ENCODE measurements at regions not wholly inside any gene's neighbourhood (a gene's known extent, or its start where the extent isn't known, plus 50 kb on each side); places are given as distances from the start of the nearest gene placed in this dataset.

GRCh38 chr7:116447436-116447835, 52.1 kb upstream of the CAV2 start:
- no peak for DNase-seq (ENCODE audit: low spot score)

GRCh38 chr7:116447966-116448839, 51.3 kb upstream of the CAV2 start:
- DNase-seq (ENCODE audit: low spot score), result no peak

- no peak for DNase-seq (ENCODE audit: low spot score)
These were observed 50.1 kb upstream of the CAV2 start for GRCh38 chr7:116449441-116449840.

Data from kidney tubule cell (primary cell).